RPMI8226 (cell line): ENCODE measurements at regions not wholly inside any gene's neighbourhood (a gene's known extent, or its start where the extent isn't known, plus 50 kb on each side); places are given as distances from the start of the nearest gene placed in this dataset.

Experiments
- DNase-seq: peaks from one replicate; pipeline ENCODE4 v3.0.0-alpha.2; 2015

- no peak for DNase-seq
Measured at GRCh38 chr12:68560851-68561422, 49.8 kb upstream of the RAP1B start.
